Lower leg skin (tissue), 4 donors: ENCODE measurements at regions not wholly inside any gene's neighbourhood (a gene's known extent, or its start where the extent isn't known, plus 50 kb on each side); places are given as distances from the start of the nearest gene placed in this dataset.
"Not testable (repeated sequence)": the region's sequence is repeated elsewhere in the genome, so short reads cannot be mapped to it uniquely, and the experiment has no call there.

Experiments
- DNase-seq, 2 donors: peaks; one replicate each; pipeline ENCODE4 v3.0.0-alpha.2; 2019; ENCODE audit warnings: low spot score in 2 of 2
- H3K4me3 ChIP-seq: fragments of 200-600 bp; sonication (generic); 2 replicates; pipeline ENCODE4 v1.5.1; 2017; ENCODE audit warnings: mild to moderate bottlenecking, low read depth; ENCODE audit not compliant: poor library complexity, severe bottlenecking
- CTCF ChIP-seq, 3 donors: fragments of 450-650 bp; IDR thresholded peaks; one replicate each; pipeline ENCODE4 v1.5.1; 2016; ENCODE audit warnings: antibody characterized with exemption in 3 of 3, mild to moderate bottlenecking in 3 of 3, moderate library complexity in 2 of 3
- POLR2A ChIP-seq, 2 donors: fragments of 450-650 bp; IDR thresholded peaks; one replicate each; pipeline ENCODE4 v1.6.1; 2016 to 2017; ENCODE audit warnings: antibody characterized with exemption in 2 of 2, mild to moderate bottlenecking in 1 of 2, moderate library complexity in 1 of 2
- WGBS, 2 donors: methylation state at CpG; one replicate each; pipeline ENCODE4 v1.1.5; 2018; 5-methylcytosine and 5-hydroxymethylcytosine counted together
- intact Hi-C: fragments of 100-400 bp; cut with DNase I; formaldehyde crosslinking; loops from one replicate; pipeline ENCODE4 v1.15.0; 2023; ENCODE audit warnings: low total_unique reads

GRCh38 chr6:68059261-68059660, 575.8 kb upstream of the ADGRB3 start:
- TF ChIP-seq POLR2A (IDR thresholded peaks at IDR 0.05) (no peak), CTCF (IDR thresholded peaks at IDR 0.05) (no peak)
- 91 to 100% methylated on average over 1 of the region's 1 CpG for WGBS, 2 donors
- H3K4me3 ChIP-seq, result no peak overlapping the region
- intact Hi-C loops, result no loop called here
- DNase-seq, result no peak

GRCh38 chr6:68056596-68056995, 578.5 kb upstream of the ADGRB3 start:
- intact Hi-C loops, H3K4me3 ChIP-seq, DNase-seq: not testable (repeated sequence)
- 87 to 90% methylated on average over 1 of the region's 1 CpG for WGBS, 2 donors

- no peak for TF ChIP-seq POLR2A (IDR thresholded peaks at IDR 0.05)
- TF ChIP-seq CTCF (IDR thresholded peaks at IDR 0.05), result no peak
- H3K4me3 ChIP-seq, result no peak overlapping the region
- intact Hi-C loops, result no loop called here
- 19 to 22% methylated on average over 1 of the region's 1 CpG for WGBS, 2 donors
- DNase-seq, result no peak
These were observed 580.3 kb upstream of the ADGRB3 start for GRCh38 chr6:68054756-68055155.

- no peak overlapping the region for H3K4me3 ChIP-seq
- no peak for DNase-seq
- 48 to 57% methylated on average over 4 of the region's 4 CpGs for WGBS, 2 donors
- intact Hi-C loops, result no loop called here
- no peak for TF ChIP-seq POLR2A (IDR thresholded peaks at IDR 0.05)
- no peak for TF ChIP-seq CTCF (IDR thresholded peaks at IDR 0.05)
These were observed 581.2 kb upstream of the ADGRB3 start for GRCh38 chr6:68053805-68054373.

- no peak for DNase-seq
- no peak overlapping the region for H3K4me3 ChIP-seq
- TF ChIP-seq CTCF (IDR thresholded peaks at IDR 0.05) (no peak), POLR2A (IDR thresholded peaks at IDR 0.05) (no peak)
- intact Hi-C loops, result no loop called here
These were observed 582.8 kb upstream of the ADGRB3 start for GRCh38 chr6:68052234-68052633.

GRCh38 chr6:68049562-68049961, 585.5 kb upstream of the ADGRB3 start:
- intact Hi-C loops, result no loop called here
- H3K4me3 ChIP-seq, result no peak overlapping the region
- TF ChIP-seq CTCF (IDR thresholded peaks at IDR 0.05) (no peak), POLR2A (IDR thresholded peaks at IDR 0.05) (no peak)
- no peak for DNase-seq
- WGBS, 2 donors, result 78 to 80% methylated on average over 5 of the region's 5 CpGs
